ENCODE measurements at regions not wholly inside any gene's neighbourhood (a gene's known extent, or its start where the extent isn't known, plus 50 kb on each side); places are given as distances from the start of the nearest gene placed in this dataset.
A peak's percentile ranks its signal among the peaks of the same experiment; 100 is the strongest.

- intact Hi-C loops (cut with micrococcal nuclease; ENCODE audit: unreplicated experiment): no loop called here
- Histone ChIP-seq H3K79me2 (ENCODE audit: low read depth) (no peaks in the 10 kb centered on the region), H3K4me2 (no peak overlapping the region), H4K20me1 (ENCODE audit: insufficient read depth) (no peaks in the 10 kb centered on the region), H3K9me2 (ENCODE audit: insufficient read depth) (no peaks in the 10 kb centered on the region), H3K4me1 (replicated peaks; ENCODE audit: insufficient read depth) (no peaks in the 10 kb centered on the region), H2AFZ (no peak overlapping the region), H3K27ac (no peak overlapping the region), H3K9me3 (ENCODE audit: insufficient read depth, low read depth) (no peaks in the 10 kb centered on the region), H3K27me3 (ENCODE audit: insufficient read depth, low read depth) (no peaks in the 10 kb centered on the region), H3K36me3 (ENCODE audit: low read depth) (no peaks in the 10 kb centered on the region), H3F3A (ENCODE audit: insufficient read depth, low read depth) (no peaks in the 10 kb centered on the region), H3K4me3 (no peak overlapping the region)
- no peak for DNase-seq
- ChIA-PET POLR2A (ENCODE audit: unreplicated experiment) (no interaction called here), CTCF (no interaction called here)
- no peak for TF ChIP-seq EZH2 (IDR thresholded peaks at IDR 0.05; ENCODE audit: low read depth)
- TF ChIP-seq CTCF (conservative IDR thresholded peaks at IDR 0.05): peak; percentile 52; the same call in 1 of the 2 replicates
- BruUV-seq (replicated peaks): no TSS peak
These were observed 990.3 kb upstream of the ZNF722 start for GRCh38 chr7:63008366-63008765.

DNA sequence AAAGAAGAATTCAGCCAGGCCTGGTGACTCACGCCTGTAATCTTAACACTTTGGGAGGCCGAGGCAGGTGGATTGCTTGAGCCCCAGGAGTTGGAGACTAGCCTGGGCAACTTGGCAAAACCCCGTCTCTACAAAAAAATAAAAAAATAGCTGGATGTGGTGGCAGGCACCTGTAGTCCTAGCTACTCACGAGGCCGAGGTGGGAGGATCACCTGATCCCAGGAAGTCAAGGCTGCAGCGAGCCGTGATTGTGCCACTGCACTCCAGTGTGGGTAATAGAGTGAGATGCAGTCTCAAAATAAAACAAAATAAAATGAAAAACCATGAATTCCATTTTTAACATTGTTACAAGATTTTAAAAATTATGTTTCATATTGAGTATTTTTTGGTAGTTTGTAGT is 988.9 kb upstream of the ZNF722 start:
- Histone ChIP-seq H3K4me3 (no peak overlapping the region), H3K9me3 (ENCODE audit: insufficient read depth, low read depth) (no peaks in the 10 kb centered on the region), H4K20me1 (ENCODE audit: insufficient read depth) (no peaks in the 10 kb centered on the region), H3K9me2 (ENCODE audit: insufficient read depth) (no peaks in the 10 kb centered on the region), H3K36me3 (ENCODE audit: low read depth) (no peaks in the 10 kb centered on the region), H3K27ac (no peak overlapping the region), H3F3A (ENCODE audit: insufficient read depth, low read depth) (no peaks in the 10 kb centered on the region), H3K4me1 (replicated peaks; ENCODE audit: insufficient read depth) (no peaks in the 10 kb centered on the region), H3K4me2 (no peak overlapping the region), H2AFZ (no peak overlapping the region), H3K27me3 (ENCODE audit: insufficient read depth, low read depth) (no peaks in the 10 kb centered on the region), H3K79me2 (ENCODE audit: low read depth) (no peaks in the 10 kb centered on the region)
- BruUV-seq (replicated peaks): no TSS peak
- intact Hi-C loops (cut with micrococcal nuclease; ENCODE audit: unreplicated experiment): no loop called here
- no peak for DNase-seq
- ChIA-PET POLR2A (ENCODE audit: unreplicated experiment) (no interaction called here), CTCF (no interaction called here)
- no peak for TF ChIP-seq CTCF (conservative IDR thresholded peaks at IDR 0.05)
- no peak for TF ChIP-seq EZH2 (IDR thresholded peaks at IDR 0.05; ENCODE audit: low read depth)

GRCh38 chr7:63012633-63013183 is 985.9 kb upstream of the ZNF722 start:
- Histone ChIP-seq H3K4me1 (replicated peaks; ENCODE audit: insufficient read depth) (no peaks in the 10 kb centered on the region), H3K9me2 (ENCODE audit: insufficient read depth) (no peaks in the 10 kb centered on the region), H2AFZ (no peak overlapping the region), H3K36me3 (ENCODE audit: low read depth) (no peaks in the 10 kb centered on the region), H3F3A (ENCODE audit: insufficient read depth, low read depth) (no peaks in the 10 kb centered on the region), H3K9me3 (ENCODE audit: insufficient read depth, low read depth) (no peaks in the 10 kb centered on the region), H3K4me2 (no peak overlapping the region), H3K79me2 (ENCODE audit: low read depth) (no peaks in the 10 kb centered on the region), H3K4me3 (no peak overlapping the region), H3K27me3 (ENCODE audit: insufficient read depth, low read depth) (no peaks in the 10 kb centered on the region), H3K27ac (no peak overlapping the region), H4K20me1 (ENCODE audit: insufficient read depth) (no peaks in the 10 kb centered on the region)
- TF ChIP-seq CTCF (conservative IDR thresholded peaks at IDR 0.05): no peak
- TF ChIP-seq EZH2 (IDR thresholded peaks at IDR 0.05; ENCODE audit: low read depth): no peak
- intact Hi-C loops (cut with micrococcal nuclease; ENCODE audit: unreplicated experiment): no loop called here
- POLR2A ChIA-PET (ENCODE audit: unreplicated experiment): no interaction called here
- no TSS peak for BruUV-seq (replicated peaks)
- CTCF ChIA-PET: no interaction called here
- DNase-seq: no peak
